Panc1 (cell line): ENCODE measurements at regions not wholly inside any gene's neighbourhood (a gene's known extent, or its start where the extent isn't known, plus 50 kb on each side); places are given as distances from the start of the nearest gene placed in this dataset.

ENCODE experiments used
- ATAC-seq: fragments of 200-7000 bp; cut with Tn5 transposase; 2 replicates; pipeline ENCODE4 v1.9.1; 2020; ENCODE audit warnings: mild to moderate bottlenecking, moderate library complexity
- BruUV-seq: library from RNA; stranded (reverse); fragments of 400-500 nt; replicated peaks from 2 replicates; lab custom pipeline; 2021; lab: Mats Ljungman, UMichigan
- CTCF ChIA-PET: fragments of 300-600 bp; sonication (Branson Sonifier 250); formaldehyde crosslinking; loops from one replicate; lab custom pipeline; 2022; ENCODE audit warnings: antibody characterized with exemption; lab: Charles Lee
- POLR2A ChIA-PET: fragments of 300-600 bp; sonication (Branson Sonifier 250); formaldehyde crosslinking; loops from one replicate; lab custom pipeline; 2022; ENCODE audit warnings: antibody characterized with exemption; lab: Charles Lee
- DNase-seq: peaks from one replicate; pipeline ENCODE4 v3.0.0-alpha.2; 2010; ENCODE audit warnings: low read depth, low spot score
- H3K27ac ChIP-seq: 2 replicates; pipeline ENCODE4 v1.5.1; 2011; ENCODE audit warnings: mild to moderate bottlenecking, low read length, inconsistent platforms
- H3K27me3 ChIP-seq: fragments of 200-500 bp; sonication (Bioruptor generic); 2 replicates; pipeline ENCODE4 v1.6.0; 2014; ENCODE audit warnings: low read length, inconsistent platforms; ENCODE audit not compliant: control insufficient read depth, insufficient read depth
- H3K36me3 ChIP-seq: fragments of 200-500 bp; sonication (Bioruptor generic); 2 replicates; pipeline ENCODE4 v1.5.1; 2014; ENCODE audit warnings: inconsistent platforms, mild to moderate bottlenecking, low read length, moderate library complexity; ENCODE audit not compliant: control insufficient read depth, insufficient read depth
- H3K4me1 ChIP-seq: 2 replicates; pipeline ENCODE4 v1.5.1; 2011; ENCODE audit warnings: inconsistent platforms, mild to moderate bottlenecking, low read length, moderate library complexity; ENCODE audit not compliant: control insufficient read depth, insufficient read depth
- H3K4me3 ChIP-seq, 2 experiments: 2 replicates each; pipeline ENCODE4 v1.5.1; 2011 to 2012; ENCODE audit warnings: low read depth in 2 of 2, low read length in 2 of 2, mild to moderate bottlenecking in 2 of 2, inconsistent platforms in 1 of 2, moderate library complexity in 1 of 2
- H3K9me3 ChIP-seq: fragments of 200-500 bp; sonication (Bioruptor generic); 2 replicates; pipeline ENCODE4 v1.5.1; 2014; ENCODE audit warnings: low read depth, mild to moderate bottlenecking, inconsistent platforms, low read length, moderate library complexity; ENCODE audit not compliant: control insufficient read depth, insufficient read depth
- CTCF ChIP-seq: fragments of 450-650 bp; IDR thresholded peaks from 2 replicates; pipeline ENCODE4 v1.5.1; 2017; ENCODE audit warnings: mild to moderate bottlenecking
- POLR2AphosphoS5 ChIP-seq: IDR thresholded peaks from 2 replicates; pipeline ENCODE4 v1.6.1; 2012; ENCODE audit warnings: mild to moderate bottlenecking, low read depth, low read length, moderate library complexity
- SIN3A ChIP-seq: IDR thresholded peaks from 2 replicates; pipeline ENCODE4 v1.6.1; 2012; ENCODE audit warnings: low read depth, mild to moderate bottlenecking, low read length, moderate library complexity, borderline replicate concordance; ENCODE audit not compliant: insufficient read depth
- TCF7L2 ChIP-seq: IDR thresholded peaks from 2 replicates; pipeline ENCODE4 v1.6.1; 2011; ENCODE audit warnings: mild to moderate bottlenecking, low read depth, low read length, inconsistent platforms
- in situ Hi-C: cut with HindIII; loops from 2 replicates; pipeline ENCODE4 v1.10.0; 2016; ENCODE audit warnings: low sequenced_read_pairs, low pct_unique_long_range_greater_than_20kb
- intact Hi-C: fragments of 100-400 bp; cut with micrococcal nuclease; formaldehyde crosslinking; loops from one replicate; pipeline ENCODE4 v1.10.0; 2022; ENCODE audit not compliant: unreplicated experiment
- TF ChIP-seq, protein P1 (sequence below), 2 experiments: IDR thresholded peaks; 2 replicates each; pipeline ENCODE4 v1.6.1; 2011 to 2012; ENCODE audit warnings: low read depth in 2 of 2, control low read depth in 1 of 2, low read length in 1 of 2, mild to moderate bottlenecking in 1 of 2, moderate library complexity in 1 of 2; ENCODE audit not compliant: insufficient read depth in 1 of 2

DNA sequence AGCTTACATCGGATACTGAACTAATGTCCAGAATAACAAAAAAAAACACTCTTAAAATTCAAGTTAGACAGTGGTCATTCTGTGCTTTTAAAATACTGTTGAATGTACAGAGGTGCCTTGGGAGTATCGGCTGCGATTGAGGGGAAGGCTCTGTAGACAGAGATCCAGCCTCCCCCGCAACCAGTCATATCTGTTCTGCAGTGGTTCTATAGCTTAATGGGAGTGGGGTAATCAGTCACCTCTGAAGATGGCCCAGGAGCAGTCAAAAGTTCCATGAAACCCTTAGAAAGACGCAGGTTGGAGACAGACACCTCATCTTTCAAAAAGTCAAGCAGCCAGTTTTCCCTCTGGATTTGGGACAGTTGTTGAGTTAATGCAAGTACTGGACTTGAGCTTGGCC is 1486.6 kb upstream of the TMEM132C start:
- TF ChIP-seq SIN3A (no peak), CTCF (no peak), TCF7L2 (no peak)
- TF ChIP-seq, protein P1, sequence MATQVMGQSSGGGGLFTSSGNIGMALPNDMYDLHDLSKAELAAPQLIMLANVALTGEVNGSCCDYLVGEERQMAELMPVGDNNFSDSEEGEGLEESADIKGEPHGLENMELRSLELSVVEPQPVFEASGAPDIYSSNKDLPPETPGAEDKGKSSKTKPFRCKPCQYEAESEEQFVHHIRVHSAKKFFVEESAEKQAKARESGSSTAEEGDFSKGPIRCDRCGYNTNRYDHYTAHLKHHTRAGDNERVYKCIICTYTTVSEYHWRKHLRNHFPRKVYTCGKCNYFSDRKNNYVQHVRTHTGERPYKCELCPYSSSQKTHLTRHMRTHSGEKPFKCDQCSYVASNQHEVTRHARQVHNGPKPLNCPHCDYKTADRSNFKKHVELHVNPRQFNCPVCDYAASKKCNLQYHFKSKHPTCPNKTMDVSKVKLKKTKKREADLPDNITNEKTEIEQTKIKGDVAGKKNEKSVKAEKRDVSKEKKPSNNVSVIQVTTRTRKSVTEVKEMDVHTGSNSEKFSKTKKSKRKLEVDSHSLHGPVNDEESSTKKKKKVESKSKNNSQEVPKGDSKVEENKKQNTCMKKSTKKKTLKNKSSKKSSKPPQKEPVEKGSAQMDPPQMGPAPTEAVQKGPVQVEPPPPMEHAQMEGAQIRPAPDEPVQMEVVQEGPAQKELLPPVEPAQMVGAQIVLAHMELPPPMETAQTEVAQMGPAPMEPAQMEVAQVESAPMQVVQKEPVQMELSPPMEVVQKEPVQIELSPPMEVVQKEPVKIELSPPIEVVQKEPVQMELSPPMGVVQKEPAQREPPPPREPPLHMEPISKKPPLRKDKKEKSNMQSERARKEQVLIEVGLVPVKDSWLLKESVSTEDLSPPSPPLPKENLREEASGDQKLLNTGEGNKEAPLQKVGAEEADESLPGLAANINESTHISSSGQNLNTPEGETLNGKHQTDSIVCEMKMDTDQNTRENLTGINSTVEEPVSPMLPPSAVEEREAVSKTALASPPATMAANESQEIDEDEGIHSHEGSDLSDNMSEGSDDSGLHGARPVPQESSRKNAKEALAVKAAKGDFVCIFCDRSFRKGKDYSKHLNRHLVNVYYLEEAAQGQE (IDR thresholded peaks at IDR 0.05; ENCODE audit: insufficient read depth in 1 of 2, low read depth in 2 of 2, low read length in 1 of 2): no peak
- Histone ChIP-seq H3K4me3 (no peak overlapping the region), H3K36me3 (no peaks in the 10 kb centered on the region), H3K9me3 (no peaks in the 10 kb centered on the region), H3K27ac (no peak overlapping the region), H3K4me1 (no peaks in the 10 kb centered on the region), H3K27me3 (no peaks in the 10 kb centered on the region)
- in situ Hi-C loops: no loop called here
- no TSS peak for BruUV-seq
- intact Hi-C loops: no loop called here
- POLR2A ChIA-PET: no interaction called here
- DNase-seq: no peak
- ATAC-seq: no peak
- CTCF ChIA-PET: no interaction called here

DNA sequence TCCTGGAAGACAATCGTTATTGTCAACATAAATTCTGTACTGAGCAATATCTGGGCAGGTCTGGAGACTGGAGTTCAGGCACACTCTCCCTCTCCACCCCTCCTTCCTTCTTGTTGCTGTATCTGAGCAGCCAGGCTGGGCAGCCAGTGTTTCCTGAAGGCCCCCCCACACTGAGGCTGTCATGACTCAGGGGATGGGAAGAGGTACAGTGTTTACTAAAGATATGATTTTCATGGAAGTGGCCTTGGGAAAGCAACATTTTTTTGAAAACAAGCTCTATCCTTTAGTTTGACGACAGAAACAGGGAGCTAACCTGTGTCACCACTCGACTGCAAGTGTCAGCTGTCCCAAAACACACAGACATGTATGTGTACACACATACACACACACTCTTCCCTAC is 1485.4 kb upstream of the TMEM132C start:
- H3K27me3 ChIP-seq: no peaks in the 10 kb centered on the region
- ATAC-seq (no peak), DNase-seq (no peak)
- in situ Hi-C loops: no loop called here
- POLR2A ChIA-PET: interaction anchor here (0.7 kb wide), 1 partner anchor 679 kb away, joined by 6 read pairs; no protein-coding TSS in a partner anchor
- BruUV-seq: no TSS peak
- TF ChIP-seq, protein P1 (IDR thresholded peaks at IDR 0.05; ENCODE audit: insufficient read depth in 1 of 2, low read depth in 2 of 2, low read length in 1 of 2): no peak
- TF ChIP-seq TCF7L2 (no peak), SIN3A (no peak), CTCF (no peak), POLR2AphosphoS5 (no peak)
- CTCF ChIA-PET: no interaction called here
- H3K36me3 ChIP-seq: no peaks in the 10 kb centered on the region
- H3K4me3 ChIP-seq: no peak overlapping the region
- intact Hi-C loops: no loop called here
- H3K27ac ChIP-seq: no peak overlapping the region
- no peaks in the 10 kb centered on the region for H3K9me3 ChIP-seq
- no peaks in the 10 kb centered on the region for H3K4me1 ChIP-seq
